ENCODE measurements at regions not wholly inside any gene's neighbourhood (a gene's known extent, or its start where the extent isn't known, plus 50 kb on each side); places are given as distances from the start of the nearest gene placed in this dataset.

GRCh38 chr3:190239325-190239724 is 82.9 kb downstream of the CLDN1 start:
- TF ChIP-seq POLR2AphosphoS5 (IDR thresholded peaks at IDR 0.05; ENCODE audit: borderline replicate concordance, low read depth, low read length) (no peak), EZH2 (IDR thresholded peaks at IDR 0.05) (no peak)

Measured in SK-N-MC (cell line).